ENCODE measurements at regions not wholly inside any gene's neighbourhood (a gene's known extent, or its start where the extent isn't known, plus 50 kb on each side); places are given as distances from the start of the nearest gene placed in this dataset.

DNA sequence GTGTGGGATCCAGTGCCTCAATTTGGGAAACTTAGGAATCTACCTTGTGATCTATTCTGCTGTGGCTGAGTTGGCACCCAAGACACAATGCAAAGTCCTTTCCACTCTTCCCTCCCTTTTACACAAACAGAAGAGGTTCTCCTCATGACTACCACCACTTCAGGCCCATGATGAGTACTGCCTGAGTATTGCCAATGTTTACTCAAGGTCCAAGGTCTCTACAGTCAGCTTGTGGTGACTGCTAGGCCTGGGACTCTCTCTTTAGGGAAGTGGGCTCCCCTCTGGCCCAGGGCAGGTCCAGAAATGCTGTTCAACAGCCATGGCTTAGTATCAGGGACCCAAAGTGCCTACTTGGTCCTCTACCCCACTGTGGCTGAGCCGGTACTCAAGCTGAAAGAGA, 56.8 kb upstream of the PEX5L start (continued):
- TF ChIP-seq ATF7 (IDR thresholded peaks at IDR 0.05; ENCODE audit: low read depth), result no peak
- TF ChIP-seq RBBP5 (conservative IDR thresholded peaks at IDR 0.05), result no peak
- TF ChIP-seq, protein P1, sequence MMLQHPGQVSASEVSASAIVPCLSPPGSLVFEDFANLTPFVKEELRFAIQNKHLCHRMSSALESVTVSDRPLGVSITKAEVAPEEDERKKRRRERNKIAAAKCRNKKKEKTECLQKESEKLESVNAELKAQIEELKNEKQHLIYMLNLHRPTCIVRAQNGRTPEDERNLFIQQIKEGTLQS (IDR thresholded peaks at IDR 0.05; ENCODE audit: borderline replicate concordance, extremely low read depth, low read depth, low read length), result no peak
- TF ChIP-seq GATAD2B (conservative IDR thresholded peaks at IDR 0.05; ENCODE audit: low read depth), result no peak
- TF ChIP-seq, protein P2, sequence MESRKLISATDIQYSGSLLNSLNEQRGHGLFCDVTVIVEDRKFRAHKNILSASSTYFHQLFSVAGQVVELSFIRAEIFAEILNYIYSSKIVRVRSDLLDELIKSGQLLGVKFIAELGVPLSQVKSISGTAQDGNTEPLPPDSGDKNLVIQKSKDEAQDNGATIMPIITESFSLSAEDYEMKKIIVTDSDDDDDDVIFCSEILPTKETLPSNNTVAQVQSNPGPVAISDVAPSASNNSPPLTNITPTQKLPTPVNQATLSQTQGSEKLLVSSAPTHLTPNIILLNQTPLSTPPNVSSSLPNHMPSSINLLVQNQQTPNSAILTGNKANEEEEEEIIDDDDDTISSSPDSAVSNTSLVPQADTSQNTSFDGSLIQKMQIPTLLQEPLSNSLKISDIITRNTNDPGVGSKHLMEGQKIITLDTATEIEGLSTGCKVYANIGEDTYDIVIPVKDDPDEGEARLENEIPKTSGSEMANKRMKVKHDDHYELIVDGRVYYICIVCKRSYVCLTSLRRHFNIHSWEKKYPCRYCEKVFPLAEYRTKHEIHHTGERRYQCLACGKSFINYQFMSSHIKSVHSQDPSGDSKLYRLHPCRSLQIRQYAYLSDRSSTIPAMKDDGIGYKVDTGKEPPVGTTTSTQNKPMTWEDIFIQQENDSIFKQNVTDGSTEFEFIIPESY (IDR thresholded peaks at IDR 0.05), result no peak
- TF ChIP-seq BMI1 (IDR thresholded peaks at IDR 0.05; ENCODE audit: borderline replicate concordance), result no peak
- no peak for TF ChIP-seq SPI1 (IDR thresholded peaks at IDR 0.05; ENCODE audit: borderline replicate concordance, insufficient read depth, low read depth, low read length)
- TF ChIP-seq RAD21 (IDR thresholded peaks at IDR 0.05; ENCODE audit: insufficient read depth, low read depth, low read length), result no peak
- TF ChIP-seq MEF2B (IDR thresholded peaks at IDR 0.05; ENCODE audit: partially characterized antibody, poor library complexity, severe bottlenecking), result no peak
- TF ChIP-seq TBL1XR1 (IDR thresholded peaks at IDR 0.05; ENCODE audit: low read depth, low read length), result no peak
- no peak for TF ChIP-seq RELB (IDR thresholded peaks at IDR 0.05; ENCODE audit: low read depth)

Measured in GM12878 (cell line).